ENCODE measurements at regions not wholly inside any gene's neighbourhood (a gene's known extent, or its start where the extent isn't known, plus 50 kb on each side); places are given as distances from the start of the nearest gene placed in this dataset.

DNA sequence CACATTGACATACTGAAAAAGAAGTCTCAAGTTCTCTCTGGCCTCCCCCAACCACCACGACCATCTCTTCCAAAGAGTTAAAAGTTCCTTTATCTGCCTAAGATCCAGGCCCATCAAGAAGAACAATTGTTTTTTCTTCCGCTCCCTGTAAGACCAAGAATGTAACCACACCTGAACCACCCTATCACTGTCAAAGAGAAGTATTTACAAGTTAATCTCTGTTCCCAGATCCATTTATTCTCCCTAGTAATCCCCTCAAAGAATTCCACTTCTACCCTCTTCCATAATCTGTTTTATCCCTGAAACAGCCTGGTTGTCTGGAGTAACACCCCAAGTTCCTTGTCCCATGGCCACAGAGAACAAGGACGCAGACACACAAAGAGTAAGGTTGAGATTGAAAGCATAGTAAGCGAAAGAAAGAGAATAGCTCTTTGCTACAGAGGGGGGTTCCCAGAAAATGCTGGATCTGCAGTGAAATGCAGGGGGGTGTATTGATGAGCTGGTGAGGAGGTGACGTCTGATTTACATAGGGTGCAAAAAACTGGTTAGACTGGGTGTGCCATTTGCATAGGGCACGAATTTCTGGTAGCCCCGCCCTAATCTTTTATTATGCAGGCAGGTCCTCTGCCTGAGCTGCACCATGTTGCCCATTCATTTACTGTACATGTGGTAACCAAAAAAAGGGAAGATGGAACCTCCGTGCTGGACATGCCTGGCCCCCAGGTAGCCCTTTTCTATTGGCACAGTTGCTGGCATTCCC, 122.0 kb downstream of the SKIDA1 start:
- Mint-ChIP-seq H3K9me3 (peaks cover 50% of the 10 kb centered on the region), H3K4me1 (peaks cover 39% of the 10 kb centered on the region), H3K4me3 (no peak overlapping the region), H3K27ac (peak overlapping the region; percentile 81), H3K36me3 (ENCODE audit: low read depth) (peaks cover 11% of the 10 kb centered on the region), H3K27me3 (ENCODE audit: low read depth, poor library complexity) (peaks cover 15% of the 10 kb centered on the region)
- no peak for DNase-seq
- TF ChIP-seq, protein P1, sequence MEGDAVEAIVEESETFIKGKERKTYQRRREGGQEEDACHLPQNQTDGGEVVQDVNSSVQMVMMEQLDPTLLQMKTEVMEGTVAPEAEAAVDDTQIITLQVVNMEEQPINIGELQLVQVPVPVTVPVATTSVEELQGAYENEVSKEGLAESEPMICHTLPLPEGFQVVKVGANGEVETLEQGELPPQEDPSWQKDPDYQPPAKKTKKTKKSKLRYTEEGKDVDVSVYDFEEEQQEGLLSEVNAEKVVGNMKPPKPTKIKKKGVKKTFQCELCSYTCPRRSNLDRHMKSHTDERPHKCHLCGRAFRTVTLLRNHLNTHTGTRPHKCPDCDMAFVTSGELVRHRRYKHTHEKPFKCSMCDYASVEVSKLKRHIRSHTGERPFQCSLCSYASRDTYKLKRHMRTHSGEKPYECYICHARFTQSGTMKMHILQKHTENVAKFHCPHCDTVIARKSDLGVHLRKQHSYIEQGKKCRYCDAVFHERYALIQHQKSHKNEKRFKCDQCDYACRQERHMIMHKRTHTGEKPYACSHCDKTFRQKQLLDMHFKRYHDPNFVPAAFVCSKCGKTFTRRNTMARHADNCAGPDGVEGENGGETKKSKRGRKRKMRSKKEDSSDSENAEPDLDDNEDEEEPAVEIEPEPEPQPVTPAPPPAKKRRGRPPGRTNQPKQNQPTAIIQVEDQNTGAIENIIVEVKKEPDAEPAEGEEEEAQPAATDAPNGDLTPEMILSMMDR (IDR thresholded peaks at IDR 0.05): no peak

DNA sequence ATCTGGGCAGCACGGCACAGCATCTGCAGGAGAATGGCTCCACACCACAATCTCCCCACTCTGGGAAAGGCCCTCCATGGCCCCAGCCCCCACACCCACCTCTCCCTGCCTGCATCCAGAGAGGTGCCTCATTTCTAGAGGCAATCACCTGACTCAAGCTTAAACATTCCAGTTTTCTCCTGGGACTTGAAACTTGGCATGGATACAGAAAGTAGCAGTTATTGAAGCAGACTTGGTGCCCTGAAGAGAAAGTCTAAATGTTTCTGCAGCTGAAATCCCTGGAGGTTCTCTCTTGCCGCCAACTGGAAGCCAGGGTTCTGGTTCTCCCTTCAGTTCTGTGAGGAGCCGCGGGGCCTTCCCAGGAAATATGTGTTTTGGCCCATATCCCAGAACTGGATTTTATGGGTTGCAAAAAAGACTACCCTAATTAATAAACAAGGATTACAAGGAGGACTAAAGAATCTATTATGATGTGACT, 122.8 kb downstream of the SKIDA1 start:
- Mint-ChIP-seq H3K4me1 (peaks cover 35% of the 10 kb centered on the region), H3K4me3 (no peak overlapping the region), H3K36me3 (ENCODE audit: low read depth) (peaks cover 11% of the 10 kb centered on the region), H3K27ac (no peak overlapping the region), H3K27me3 (ENCODE audit: low read depth, poor library complexity) (peaks cover 9% of the 10 kb centered on the region), H3K9me3 (peaks cover 42% of the 10 kb centered on the region)
- TF ChIP-seq, protein P1 (IDR thresholded peaks at IDR 0.05): no peak
- no peak for DNase-seq

DNA sequence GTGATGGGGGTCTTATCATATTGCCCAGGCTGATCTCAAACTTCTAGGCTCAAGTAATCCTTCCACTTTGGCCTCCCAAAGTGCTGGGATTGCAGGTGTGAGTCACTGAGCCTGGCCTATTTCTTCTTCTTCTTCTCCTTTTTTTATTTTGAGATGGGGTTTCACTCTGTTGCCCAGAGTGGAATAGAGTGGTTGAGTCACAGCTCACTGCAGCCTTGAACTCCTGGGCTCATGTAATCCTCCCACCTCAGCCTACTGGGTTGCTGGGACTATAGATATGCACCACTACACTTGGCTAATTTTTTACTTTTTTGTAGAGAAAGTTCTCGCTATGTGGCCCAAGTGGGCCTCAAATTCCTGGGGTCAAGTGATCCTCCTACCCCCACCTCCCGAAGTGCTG, 124.3 kb downstream of the SKIDA1 start:
- TF ChIP-seq, protein P1 (IDR thresholded peaks at IDR 0.05): no peak
- peaks cover 5% of the 10 kb centered on the region for H3K27me3 Mint-ChIP-seq (ENCODE audit: low read depth, poor library complexity)
- H3K4me3 Mint-ChIP-seq: no peak overlapping the region
- no peak for DNase-seq
- peaks cover 46% of the 10 kb centered on the region for H3K4me1 Mint-ChIP-seq
- H3K27ac Mint-ChIP-seq: peak overlapping the region; percentile 44
- peaks cover 4% of the 10 kb centered on the region for H3K36me3 Mint-ChIP-seq (ENCODE audit: low read depth)
- peaks cover 29% of the 10 kb centered on the region for H3K9me3 Mint-ChIP-seq

DNA sequence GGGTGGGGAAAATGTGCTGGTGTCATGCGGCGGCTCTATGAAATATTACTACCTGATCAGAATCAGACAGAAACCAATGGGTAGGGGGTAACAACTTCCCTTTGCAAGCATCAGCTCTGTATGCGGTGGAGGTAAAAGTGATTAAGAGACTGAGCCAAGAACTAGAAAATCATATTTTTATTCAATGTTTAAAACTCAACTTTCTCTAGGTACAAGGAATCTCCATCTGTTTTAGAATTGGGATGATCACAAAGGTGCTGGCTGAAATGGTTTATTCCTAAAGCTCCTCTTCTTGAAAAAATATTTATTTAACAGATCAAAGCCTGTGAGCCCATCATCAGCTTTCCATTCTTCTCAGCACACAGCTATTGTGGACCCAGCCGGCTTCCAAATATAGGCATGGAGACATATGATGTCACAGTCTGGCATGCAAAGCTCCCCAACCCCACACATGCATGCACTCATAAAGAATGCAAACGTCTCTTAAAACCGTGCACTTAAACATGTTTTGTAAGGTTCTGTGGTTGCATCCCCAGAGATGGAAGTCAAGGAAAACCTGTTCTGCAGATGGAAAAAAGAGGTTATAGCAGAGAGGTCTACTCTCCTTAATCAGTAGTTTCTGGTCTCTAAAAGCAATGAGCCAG, 126.0 kb downstream of the SKIDA1 start:
- Mint-ChIP-seq H3K9me3 (peaks cover 22% of the 10 kb centered on the region), H3K27ac (peak overlapping the region; percentile 46), H3K36me3 (ENCODE audit: low read depth) (peaks cover 5% of the 10 kb centered on the region), H3K27me3 (ENCODE audit: low read depth, poor library complexity) (peaks cover 3% of the 10 kb centered on the region), H3K4me3 (no peak overlapping the region), H3K4me1 (peaks cover 46% of the 10 kb centered on the region)
- TF ChIP-seq, protein P1 (IDR thresholded peaks at IDR 0.05): no peak
- DNase-seq: no peak

DNA sequence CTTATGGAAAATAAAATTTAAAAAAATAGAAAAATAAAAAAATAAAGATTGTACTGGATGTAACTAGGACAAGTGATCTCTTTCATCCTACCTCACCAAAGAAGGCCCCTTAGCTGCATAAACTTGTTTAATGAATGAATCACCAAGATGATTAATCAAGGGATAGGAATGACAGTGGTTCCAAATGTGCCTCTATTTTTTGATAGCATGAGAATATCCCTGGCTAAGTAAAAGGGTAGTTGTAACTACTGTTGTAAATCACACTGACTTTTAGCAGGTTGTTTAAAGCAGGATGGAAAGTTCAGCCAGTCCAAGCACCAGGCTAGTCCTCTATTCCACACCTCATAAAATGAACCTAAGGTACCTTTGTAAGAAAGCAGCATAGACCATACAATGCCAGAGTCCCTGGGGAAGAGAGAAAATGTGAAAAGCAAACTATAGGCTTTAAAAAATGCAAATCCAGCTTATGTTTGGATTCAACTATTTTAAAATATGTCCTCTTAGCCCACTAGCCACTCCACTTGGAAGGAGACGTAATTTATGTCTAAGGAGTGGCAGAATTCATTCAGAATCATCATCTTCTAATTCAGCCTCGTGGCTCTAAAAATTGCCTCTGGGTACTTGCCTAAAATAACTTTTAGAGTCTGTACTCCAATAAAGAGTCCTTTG, 126.8 kb downstream of the SKIDA1 start:
- peaks cover 10% of the 10 kb centered on the region for H3K36me3 Mint-ChIP-seq (ENCODE audit: low read depth)
- no peak overlapping the region for H3K4me3 Mint-ChIP-seq
- peaks cover 3% of the 10 kb centered on the region for H3K27me3 Mint-ChIP-seq (ENCODE audit: low read depth, poor library complexity)
- DNase-seq: no peak
- H3K27ac Mint-ChIP-seq: peak overlapping the region; percentile 66
- peaks cover 22% of the 10 kb centered on the region for H3K9me3 Mint-ChIP-seq
- TF ChIP-seq, protein P1 (IDR thresholded peaks at IDR 0.05): no peak
- H3K4me1 Mint-ChIP-seq: peaks cover 46% of the 10 kb centered on the region
